Liver (tissue), 3 donors: ENCODE measurements at regions not wholly inside any gene's neighbourhood (a gene's known extent, or its start where the extent isn't known, plus 50 kb on each side); places are given as distances from the start of the nearest gene placed in this dataset.

Experiments
- EGR1 ChIP-seq, 2 donors: IDR thresholded peaks; 2 replicates each; pipeline ENCODE4 v1.6.1; 2016 to 2018; ENCODE audit warnings: antibody characterized with exemption in 2 of 2, low read depth in 2 of 2
- GABPA ChIP-seq, 2 donors: IDR thresholded peaks in 1 of 2; conservative IDR thresholded peaks in 1 of 2; 2 replicates each; pipeline ENCODE4 v1.6.1; 2016; ENCODE audit warnings: antibody characterized with exemption in 2 of 2, mild to moderate bottlenecking in 1 of 2, moderate library complexity in 1 of 2
- HNF4A ChIP-seq, 2 donors: conservative IDR thresholded peaks; 2 replicates each; pipeline ENCODE4 v1.6.1; 2016; ENCODE audit warnings: antibody characterized with exemption in 2 of 2, mild to moderate bottlenecking in 2 of 2
- JUND ChIP-seq, 2 donors: IDR thresholded peaks; 2 replicates each; pipeline ENCODE4 v1.6.1; 2016; ENCODE audit warnings: antibody characterized with exemption in 2 of 2
- NR2F2 ChIP-seq: IDR thresholded peaks from 2 replicates; pipeline ENCODE4 v1.6.1; 2016; ENCODE audit warnings: antibody characterized with exemption
- SP1 ChIP-seq: IDR thresholded peaks from 2 replicates; pipeline ENCODE4 v1.6.1; 2018; ENCODE audit warnings: antibody characterized with exemption, mild to moderate bottlenecking
- TAF1 ChIP-seq: conservative IDR thresholded peaks from 2 replicates; pipeline ENCODE4 v1.6.1; 2016; ENCODE audit warnings: antibody characterized with exemption, mild to moderate bottlenecking
- ZBTB33 ChIP-seq: IDR thresholded peaks from 2 replicates; pipeline ENCODE4 v1.6.1; 2016; ENCODE audit warnings: antibody characterized with exemption
- TF ChIP-seq, protein P1 (sequence below): fragments of 150-350 bp; IDR thresholded peaks from 2 replicates; pipeline ENCODE4 v1.5.1; 2017; ENCODE audit warnings: improper control_type of control experiment, low read depth, low read length; ENCODE audit not compliant: missing input control
- TF ChIP-seq, protein P2 (sequence below): IDR thresholded peaks from 2 replicates; pipeline ENCODE4 v1.6.1; 2016; ENCODE audit warnings: antibody characterized with exemption
- TF ChIP-seq, protein P3 (sequence below): IDR thresholded peaks from 2 replicates; pipeline ENCODE4 v1.6.1; 2016; ENCODE audit warnings: antibody characterized with exemption, mild to moderate bottlenecking
- donor health status: healthy.
- donor health status: healthy.

DNA sequence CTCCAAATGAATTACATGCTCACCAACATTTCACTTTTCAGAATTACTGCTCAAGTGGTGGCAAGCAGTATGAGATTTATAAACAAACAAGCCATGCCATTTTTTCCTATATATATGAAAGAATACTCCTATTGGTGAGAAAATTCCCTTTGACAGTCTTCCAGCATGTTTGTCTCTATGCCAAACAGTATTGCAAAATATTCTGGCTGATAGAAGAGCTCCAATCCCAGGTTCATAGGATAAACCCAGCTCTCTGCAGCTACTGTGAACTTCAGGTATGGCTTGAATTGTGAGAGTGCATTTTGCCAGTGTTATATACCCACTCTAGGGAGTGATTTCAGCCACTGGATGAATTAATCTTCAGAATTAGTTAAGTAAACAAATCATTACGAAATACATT is 108.8 kb downstream of the MAGEC2 start:
- TF ChIP-seq JUND (IDR thresholded peaks at IDR 0.05), result no peak
- TF ChIP-seq, protein P1, sequence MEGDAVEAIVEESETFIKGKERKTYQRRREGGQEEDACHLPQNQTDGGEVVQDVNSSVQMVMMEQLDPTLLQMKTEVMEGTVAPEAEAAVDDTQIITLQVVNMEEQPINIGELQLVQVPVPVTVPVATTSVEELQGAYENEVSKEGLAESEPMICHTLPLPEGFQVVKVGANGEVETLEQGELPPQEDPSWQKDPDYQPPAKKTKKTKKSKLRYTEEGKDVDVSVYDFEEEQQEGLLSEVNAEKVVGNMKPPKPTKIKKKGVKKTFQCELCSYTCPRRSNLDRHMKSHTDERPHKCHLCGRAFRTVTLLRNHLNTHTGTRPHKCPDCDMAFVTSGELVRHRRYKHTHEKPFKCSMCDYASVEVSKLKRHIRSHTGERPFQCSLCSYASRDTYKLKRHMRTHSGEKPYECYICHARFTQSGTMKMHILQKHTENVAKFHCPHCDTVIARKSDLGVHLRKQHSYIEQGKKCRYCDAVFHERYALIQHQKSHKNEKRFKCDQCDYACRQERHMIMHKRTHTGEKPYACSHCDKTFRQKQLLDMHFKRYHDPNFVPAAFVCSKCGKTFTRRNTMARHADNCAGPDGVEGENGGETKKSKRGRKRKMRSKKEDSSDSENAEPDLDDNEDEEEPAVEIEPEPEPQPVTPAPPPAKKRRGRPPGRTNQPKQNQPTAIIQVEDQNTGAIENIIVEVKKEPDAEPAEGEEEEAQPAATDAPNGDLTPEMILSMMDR, result no peak
- TF ChIP-seq ZBTB33, result no peak
- TF ChIP-seq, protein P2, sequence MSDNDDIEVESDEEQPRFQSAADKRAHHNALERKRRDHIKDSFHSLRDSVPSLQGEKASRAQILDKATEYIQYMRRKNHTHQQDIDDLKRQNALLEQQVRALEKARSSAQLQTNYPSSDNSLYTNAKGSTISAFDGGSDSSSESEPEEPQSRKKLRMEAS, result no peak
- no peak for TF ChIP-seq TAF1
- no peak for TF ChIP-seq GABPA (IDR thresholded peaks at IDR 0.05 in 1 of 2, conservative IDR thresholded peaks at IDR 0.05 in 1 of 2)
- no peak for TF ChIP-seq SP1
- no peak for TF ChIP-seq NR2F2
- TF ChIP-seq, protein P3, sequence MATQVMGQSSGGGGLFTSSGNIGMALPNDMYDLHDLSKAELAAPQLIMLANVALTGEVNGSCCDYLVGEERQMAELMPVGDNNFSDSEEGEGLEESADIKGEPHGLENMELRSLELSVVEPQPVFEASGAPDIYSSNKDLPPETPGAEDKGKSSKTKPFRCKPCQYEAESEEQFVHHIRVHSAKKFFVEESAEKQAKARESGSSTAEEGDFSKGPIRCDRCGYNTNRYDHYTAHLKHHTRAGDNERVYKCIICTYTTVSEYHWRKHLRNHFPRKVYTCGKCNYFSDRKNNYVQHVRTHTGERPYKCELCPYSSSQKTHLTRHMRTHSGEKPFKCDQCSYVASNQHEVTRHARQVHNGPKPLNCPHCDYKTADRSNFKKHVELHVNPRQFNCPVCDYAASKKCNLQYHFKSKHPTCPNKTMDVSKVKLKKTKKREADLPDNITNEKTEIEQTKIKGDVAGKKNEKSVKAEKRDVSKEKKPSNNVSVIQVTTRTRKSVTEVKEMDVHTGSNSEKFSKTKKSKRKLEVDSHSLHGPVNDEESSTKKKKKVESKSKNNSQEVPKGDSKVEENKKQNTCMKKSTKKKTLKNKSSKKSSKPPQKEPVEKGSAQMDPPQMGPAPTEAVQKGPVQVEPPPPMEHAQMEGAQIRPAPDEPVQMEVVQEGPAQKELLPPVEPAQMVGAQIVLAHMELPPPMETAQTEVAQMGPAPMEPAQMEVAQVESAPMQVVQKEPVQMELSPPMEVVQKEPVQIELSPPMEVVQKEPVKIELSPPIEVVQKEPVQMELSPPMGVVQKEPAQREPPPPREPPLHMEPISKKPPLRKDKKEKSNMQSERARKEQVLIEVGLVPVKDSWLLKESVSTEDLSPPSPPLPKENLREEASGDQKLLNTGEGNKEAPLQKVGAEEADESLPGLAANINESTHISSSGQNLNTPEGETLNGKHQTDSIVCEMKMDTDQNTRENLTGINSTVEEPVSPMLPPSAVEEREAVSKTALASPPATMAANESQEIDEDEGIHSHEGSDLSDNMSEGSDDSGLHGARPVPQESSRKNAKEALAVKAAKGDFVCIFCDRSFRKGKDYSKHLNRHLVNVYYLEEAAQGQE, result no peak
- TF ChIP-seq EGR1 (IDR thresholded peaks at IDR 0.05; ENCODE audit: low read depth in 2 of 2), result no peak
- TF ChIP-seq HNF4A (conservative IDR thresholded peaks at IDR 0.05), result no peak
